Psoas muscle (tissue), 7 donors: ENCODE measurements at regions not wholly inside any gene's neighbourhood (a gene's known extent, or its start where the extent isn't known, plus 50 kb on each side); places are given as distances from the start of the nearest gene placed in this dataset.
A peak's percentile ranks its signal among the peaks of the same experiment; 100 is the strongest.

ENCODE experiments used
- ATAC-seq, 4 donors: fragments of 200-7000 bp; cut with Tn5 transposase; one replicate each; pipeline ENCODE4 v1.9.1; 2020; ENCODE audit warnings: moderate library complexity in 3 of 4, mild to moderate bottlenecking in 2 of 4
- DNase-seq, 2 donors: peaks; one replicate each; pipeline ENCODE4 v3.0.0-alpha.2; 2020
- H3K27ac ChIP-seq: fragments of 200-600 bp; one replicate; pipeline ENCODE4 v1.8.0; 2022
- H3K27me3 ChIP-seq, 3 donors: fragments of 200-600 bp in 1 of 3; one replicate each; pipeline versions ENCODE4 v1.6.1 to v1.8.0; 2013 to 2022; ENCODE audit warnings: low read length in 2 of 3, mild to moderate bottlenecking in 2 of 3, moderate library complexity in 1 of 3; ENCODE audit not compliant: insufficient read depth in 3 of 3
- H3K36me3 ChIP-seq, 2 donors: fragments of 200-600 bp in 1 of 2; one replicate each; pipeline versions ENCODE4 v1.6.1 to v1.8.0; 2013 to 2022; ENCODE audit warnings: low read depth in 1 of 2, mild to moderate bottlenecking in 1 of 2, moderate library complexity in 1 of 2; ENCODE audit not compliant: insufficient read depth in 1 of 2
- H3K4me1 ChIP-seq: fragments of 200-600 bp; one replicate; pipeline ENCODE4 v1.8.0; 2022
- H3K4me3 ChIP-seq: fragments of 200-600 bp; one replicate; pipeline ENCODE4 v1.8.0; 2022; ENCODE audit warnings: mild to moderate bottlenecking
- H3K9me3 ChIP-seq: fragments of 200-600 bp; one replicate; pipeline ENCODE4 v1.8.0; 2022
- WGBS, 3 donors: extraction: QIAGEN DNeasy Blood & Tissue Kit; methylation state at CpG; one replicate each; pipeline versions ENCODE4 v1.1.6 to v1.1.7; 2013; 5-methylcytosine and 5-hydroxymethylcytosine counted together
- intact Hi-C, 2 donors: fragments of 100-400 bp; cut with DNase I; formaldehyde crosslinking; loops; one replicate each; pipeline versions ENCODE4 v1.11.0 to v1.14.2; 2022
- TF ChIP-seq, protein P1 (sequence below): fragments of 200-600 bp; IDR thresholded peaks from one replicate; pipeline ENCODE4 v1.8.0; 2022; ENCODE audit warnings: antibody characterized with exemption
- donor health status: healthy with polysubstance abuse.
- donor health status: DM: no; HTN: no; CAD: no; lungs with moderate emphysema.
- donor health status: Bipolar disorder and iron deficiency.
- donor health status: healthy.
- donor health status: DM: yes; HTN: yes; CAD: no.
- donor health status: DM: no; HTN: no; CAD: no.
- donor health status: DM: yes; HTN: yes; CAD: no.

DNA sequence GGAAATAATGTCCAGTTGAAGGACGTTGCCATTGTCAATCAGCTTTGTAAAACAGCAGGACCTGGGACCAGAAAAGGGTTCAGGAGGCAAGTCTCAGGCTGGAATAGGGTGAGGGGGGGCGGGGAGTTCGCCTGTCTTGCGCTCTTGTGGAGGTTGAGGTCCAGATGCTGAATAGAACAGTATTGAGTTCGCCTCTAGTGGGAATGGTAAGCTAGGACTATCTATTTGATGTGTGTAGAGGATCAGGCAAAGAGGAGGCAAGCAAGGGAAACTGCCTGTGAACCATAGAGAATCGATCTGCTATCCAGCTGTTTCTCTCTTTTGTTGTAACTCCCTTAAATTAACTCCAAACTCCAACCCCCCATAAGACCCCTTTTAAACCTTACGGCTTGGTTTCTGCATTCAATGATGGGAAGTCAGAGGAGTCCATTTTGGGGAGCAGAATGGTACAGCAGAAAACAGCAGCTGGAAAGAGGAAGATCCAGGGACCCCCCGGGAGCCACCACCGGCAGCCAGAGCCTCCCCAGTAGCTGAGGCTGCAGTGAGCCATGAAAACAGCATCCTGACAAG lies 133.7 kb downstream of the SLC28A3 start:
- TF ChIP-seq, protein P1, sequence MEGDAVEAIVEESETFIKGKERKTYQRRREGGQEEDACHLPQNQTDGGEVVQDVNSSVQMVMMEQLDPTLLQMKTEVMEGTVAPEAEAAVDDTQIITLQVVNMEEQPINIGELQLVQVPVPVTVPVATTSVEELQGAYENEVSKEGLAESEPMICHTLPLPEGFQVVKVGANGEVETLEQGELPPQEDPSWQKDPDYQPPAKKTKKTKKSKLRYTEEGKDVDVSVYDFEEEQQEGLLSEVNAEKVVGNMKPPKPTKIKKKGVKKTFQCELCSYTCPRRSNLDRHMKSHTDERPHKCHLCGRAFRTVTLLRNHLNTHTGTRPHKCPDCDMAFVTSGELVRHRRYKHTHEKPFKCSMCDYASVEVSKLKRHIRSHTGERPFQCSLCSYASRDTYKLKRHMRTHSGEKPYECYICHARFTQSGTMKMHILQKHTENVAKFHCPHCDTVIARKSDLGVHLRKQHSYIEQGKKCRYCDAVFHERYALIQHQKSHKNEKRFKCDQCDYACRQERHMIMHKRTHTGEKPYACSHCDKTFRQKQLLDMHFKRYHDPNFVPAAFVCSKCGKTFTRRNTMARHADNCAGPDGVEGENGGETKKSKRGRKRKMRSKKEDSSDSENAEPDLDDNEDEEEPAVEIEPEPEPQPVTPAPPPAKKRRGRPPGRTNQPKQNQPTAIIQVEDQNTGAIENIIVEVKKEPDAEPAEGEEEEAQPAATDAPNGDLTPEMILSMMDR: no peak
- Histone ChIP-seq H3K9me3 (no peaks in the 10 kb centered on the region), H3K4me3 (no peak overlapping the region), H3K4me1 (no peaks in the 10 kb centered on the region), H3K27ac (peak overlapping the region; percentile 2), H3K27me3 (peaks cover 0 to 4% (median 2%) of the 10 kb centered on the region in 3 donors), H3K36me3 (no peaks in the 10 kb centered on the region)
- ATAC-seq (no peak), DNase-seq (no peak)
- WGBS, 3 donors: 18 to 27% (median 25%) methylated on average over 9 of the region's 9 CpGs
- intact Hi-C loops: no loop called here

DNA sequence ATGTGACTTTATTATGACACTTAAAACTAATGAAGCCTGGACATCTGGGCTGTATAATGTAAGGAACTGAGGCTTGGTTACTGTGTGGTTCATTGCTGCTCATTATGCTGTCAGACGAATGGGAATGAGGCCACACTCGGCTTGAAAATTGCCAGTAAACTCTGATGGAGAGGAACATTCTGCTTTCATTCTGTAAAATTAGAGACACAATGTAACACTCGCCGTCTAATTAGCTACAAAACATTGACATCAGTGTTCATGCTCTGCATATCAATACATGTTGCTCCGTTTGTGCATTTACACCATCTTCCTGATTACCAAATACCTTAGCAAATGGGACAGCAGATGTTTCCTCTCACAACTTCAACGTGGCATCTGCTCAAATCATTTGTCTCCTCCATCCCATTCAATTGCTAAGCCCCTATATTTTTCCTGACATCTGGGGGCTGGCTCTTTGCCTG lies 133.0 kb downstream of the SLC28A3 start:
- H3K4me3 ChIP-seq: no peak overlapping the region

DNA sequence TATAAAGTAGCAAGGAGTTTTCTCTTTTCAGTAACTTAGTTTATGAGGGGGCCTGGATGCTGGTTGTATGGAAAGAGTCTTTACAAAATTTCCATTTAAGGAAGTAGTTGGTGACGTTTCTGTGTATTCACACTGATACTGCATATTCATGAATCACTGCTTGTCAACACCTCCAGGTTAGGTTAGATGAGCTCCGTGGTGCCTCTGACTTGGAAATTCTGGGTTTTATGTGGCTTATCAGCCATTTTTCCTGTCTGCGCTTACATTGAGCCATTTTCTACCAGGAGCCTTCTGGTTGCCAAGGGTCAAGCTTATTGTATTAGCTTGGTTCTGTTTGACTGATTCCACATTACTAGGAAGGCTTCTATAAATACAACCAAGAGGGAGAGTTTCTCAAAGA lies 128.3 kb downstream of the SLC28A3 start:
- WGBS, 3 donors: 75 to 83% (median 81%) methylated on average over 3 of the region's 3 CpGs
- Histone ChIP-seq H3K4me1 (no peaks in the 10 kb centered on the region), H3K4me3 (no peak overlapping the region), H3K27ac (no peak overlapping the region), H3K27me3 (peaks cover 0 to 2% (median 0%) of the 10 kb centered on the region in 3 donors), H3K9me3 (no peaks in the 10 kb centered on the region), H3K36me3 (no peaks in the 10 kb centered on the region)
- TF ChIP-seq, protein P1: no peak
- DNase-seq: no peak
- intact Hi-C loops: no loop called here
- ATAC-seq: no peak

More for the DNA sequence above, 133.0 kb downstream of the SLC28A3 start:
- 8 to 21% (median 9%) methylated on average over 6 of the region's 6 CpGs for WGBS, 3 donors
- intact Hi-C loops: no loop called here
- TF ChIP-seq, protein P1: no peak
- DNase-seq (no peak), ATAC-seq (no peak)
- no peaks in the 10 kb centered on the region for H3K4me1 ChIP-seq
- H3K9me3 ChIP-seq: no peaks in the 10 kb centered on the region
- peak overlapping the region; percentile 2 for H3K27ac ChIP-seq
- peaks cover 0 to 4% (median 2%) of the 10 kb centered on the region in 3 donors for H3K27me3 ChIP-seq
- no peaks in the 10 kb centered on the region for H3K36me3 ChIP-seq

DNA sequence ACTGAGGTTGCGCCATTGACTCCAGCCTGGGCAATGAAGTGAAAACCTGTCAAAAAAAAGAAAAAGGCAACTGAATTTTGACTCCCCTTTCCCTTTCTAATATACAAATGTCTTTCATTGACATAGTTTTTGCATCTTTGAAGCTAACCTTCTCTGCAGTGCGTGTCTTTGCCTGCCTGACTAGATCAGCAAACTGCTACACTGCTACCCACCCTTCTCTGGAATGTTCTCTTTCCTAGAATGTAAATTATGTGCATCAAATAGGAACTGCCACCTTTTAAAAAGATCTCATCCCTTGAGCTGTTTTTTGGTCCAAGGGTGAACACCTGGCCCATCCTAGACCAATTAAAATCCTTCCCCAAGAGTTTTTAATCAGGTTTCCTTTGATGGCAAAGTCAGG lies 127.6 kb downstream of the SLC28A3 start:
- Histone ChIP-seq H3K4me1 (no peaks in the 10 kb centered on the region), H3K36me3 (no peaks in the 10 kb centered on the region), H3K27me3 (peaks cover 0 to 2% (median 0%) of the 10 kb centered on the region in 3 donors), H3K27ac (no peak overlapping the region), H3K9me3 (no peaks in the 10 kb centered on the region), H3K4me3 (no peak overlapping the region)
- TF ChIP-seq, protein P1: no peak
- DNase-seq (no peak), ATAC-seq (no peak)
- intact Hi-C loops: no loop called here
- WGBS, 3 donors: 98 to 100% (median 100%) methylated on average over 2 of the region's 2 CpGs

DNA sequence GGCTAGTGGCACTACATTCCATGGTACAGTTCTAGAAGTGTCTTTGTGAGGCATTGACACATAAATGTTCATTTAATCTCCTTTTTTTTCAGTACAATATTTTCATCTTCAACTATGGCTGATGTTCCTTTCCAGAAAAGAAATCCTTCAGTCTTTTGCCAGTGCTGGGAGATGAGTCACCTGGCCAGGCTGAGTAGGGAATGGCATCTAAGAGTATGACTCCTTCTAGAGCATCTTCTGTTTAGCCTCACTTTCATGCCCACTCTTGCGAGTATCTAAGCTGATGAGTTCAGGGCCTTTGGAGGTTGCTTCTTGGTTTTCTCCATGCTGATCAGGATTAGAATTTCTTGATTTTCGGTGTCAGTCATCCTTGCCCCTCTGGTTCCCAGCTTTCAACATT lies 124.4 kb downstream of the SLC28A3 start:
- no peak for ATAC-seq
- H3K4me1 ChIP-seq: no peaks in the 10 kb centered on the region
- intact Hi-C loops: no loop called here
- no peaks in the 10 kb centered on the region for H3K9me3 ChIP-seq
- no peak overlapping the region for H3K27ac ChIP-seq
- no peaks in the 10 kb centered on the region for H3K27me3 ChIP-seq
- no peak overlapping the region for H3K4me3 ChIP-seq
- no peaks in the 10 kb centered on the region for H3K36me3 ChIP-seq
- DNase-seq: no peak
- TF ChIP-seq, protein P1: no peak
- WGBS, 3 donors: 92 to 94% (median 94%) methylated on average over 2 of the region's 2 CpGs
